ENCODE measurements at regions not wholly inside any gene's neighbourhood (a gene's known extent, or its start where the extent isn't known, plus 50 kb on each side); places are given as distances from the start of the nearest gene placed in this dataset.

- no peak overlapping the region for H3K27ac ChIP-seq (ENCODE audit: extremely low read depth, low read depth, low read length)
- CTCF ChIA-PET = no interaction called here
- POLR2A ChIA-PET = no interaction called here
- H3K9me3 ChIP-seq (ENCODE audit: control insufficient read depth, insufficient read depth, low read depth, low read length) = no peaks in the 10 kb centered on the region
- no peak for TF ChIP-seq MYNN (tag by site-specific recombination; IDR thresholded peaks at IDR 0.05; ENCODE audit: borderline replicate concordance)
- no peak for TF ChIP-seq ZNF146 (tag by site-specific recombination; IDR thresholded peaks at IDR 0.05)
- TF ChIP-seq SP7 (tag by site-specific recombination; IDR thresholded peaks at IDR 0.05) = no peak
- TF ChIP-seq ZFP3 (tag by site-specific recombination; IDR thresholded peaks at IDR 0.05; ENCODE audit: low read depth) = no peak
- TF ChIP-seq ZNF473 (tag by site-specific recombination; IDR thresholded peaks at IDR 0.05) = no peak
- no peak for TF ChIP-seq ZNF555 (tag by site-specific recombination; conservative IDR thresholded peaks at IDR 0.05)
- no peak for TF ChIP-seq ZNF239 (tag by site-specific recombination; IDR thresholded peaks at IDR 0.05)
- TF ChIP-seq ZNF394 (tag by site-specific recombination; IDR thresholded peaks at IDR 0.05; ENCODE audit: borderline replicate concordance) = no peak
- no peak for TF ChIP-seq ZNF560 (tag by site-specific recombination; IDR thresholded peaks at IDR 0.05; ENCODE audit: borderline replicate concordance)
- H3K36me3 ChIP-seq (ENCODE audit: control insufficient read depth in 2 of 2, insufficient read depth in 1 of 2, low read length in 2 of 2) = no peaks in the 10 kb centered on the region
- no peaks in the 10 kb centered on the region for H3K4me1 ChIP-seq (ENCODE audit: control insufficient read depth, insufficient read depth, low read length)
- no peak overlapping the region for H3K4me3 ChIP-seq (ENCODE audit: low read depth, low read length)
These were observed 533.5 kb downstream of the ZNF608 start for GRCh38 chr5:124212934-124213333.

GRCh38 chr5:124210111-124210910, 536.1 kb downstream of the ZNF608 start:
- H3K36me3 ChIP-seq (ENCODE audit: control insufficient read depth in 2 of 2, insufficient read depth in 1 of 2, low read length in 2 of 2) = no peaks in the 10 kb centered on the region
- POLR2A ChIA-PET = no interaction called here
- CTCF ChIA-PET = interaction anchor here (0.9 kb wide), 1 partner anchor 15 kb away, joined by 3 read pairs; no protein-coding TSS in a partner anchor
- no peak overlapping the region for H3K4me3 ChIP-seq (ENCODE audit: low read depth, low read length)
- no peaks in the 10 kb centered on the region for H3K4me1 ChIP-seq (ENCODE audit: control insufficient read depth, insufficient read depth, low read length)
- H3K9me3 ChIP-seq (ENCODE audit: control insufficient read depth, insufficient read depth, low read depth, low read length) = no peaks in the 10 kb centered on the region
- H3K27ac ChIP-seq (ENCODE audit: extremely low read depth, low read depth, low read length) = no peak overlapping the region
- no peak for TF ChIP-seq ZNF138 (tag by site-specific recombination; IDR thresholded peaks at IDR 0.05; ENCODE audit: borderline replicate concordance)
- no peak for TF ChIP-seq ZNF174 (tag by site-specific recombination; IDR thresholded peaks at IDR 0.05)
- TF ChIP-seq ZNF747 (tag by site-specific recombination; IDR thresholded peaks at IDR 0.05) = no peak
- TF ChIP-seq, protein P1, sequence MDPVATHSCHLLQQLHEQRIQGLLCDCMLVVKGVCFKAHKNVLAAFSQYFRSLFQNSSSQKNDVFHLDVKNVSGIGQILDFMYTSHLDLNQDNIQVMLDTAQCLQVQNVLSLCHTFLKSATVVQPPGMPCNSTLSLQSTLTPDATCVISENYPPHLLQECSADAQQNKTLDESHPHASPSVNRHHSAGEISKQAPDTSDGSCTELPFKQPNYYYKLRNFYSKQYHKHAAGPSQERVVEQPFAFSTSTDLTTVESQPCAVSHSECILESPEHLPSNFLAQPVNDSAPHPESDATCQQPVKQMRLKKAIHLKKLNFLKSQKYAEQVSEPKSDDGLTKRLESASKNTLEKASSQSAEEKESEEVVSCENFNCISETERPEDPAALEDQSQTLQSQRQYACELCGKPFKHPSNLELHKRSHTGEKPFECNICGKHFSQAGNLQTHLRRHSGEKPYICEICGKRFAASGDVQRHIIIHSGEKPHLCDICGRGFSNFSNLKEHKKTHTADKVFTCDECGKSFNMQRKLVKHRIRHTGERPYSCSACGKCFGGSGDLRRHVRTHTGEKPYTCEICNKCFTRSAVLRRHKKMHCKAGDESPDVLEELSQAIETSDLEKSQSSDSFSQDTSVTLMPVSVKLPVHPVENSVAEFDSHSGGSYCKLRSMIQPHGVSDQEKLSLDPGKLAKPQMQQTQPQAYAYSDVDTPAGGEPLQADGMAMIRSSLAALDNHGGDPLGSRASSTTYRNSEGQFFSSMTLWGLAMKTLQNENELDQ (tag by site-specific recombination; IDR thresholded peaks at IDR 0.05; ENCODE audit: low read depth) = no peak
- TF ChIP-seq, protein P2, sequence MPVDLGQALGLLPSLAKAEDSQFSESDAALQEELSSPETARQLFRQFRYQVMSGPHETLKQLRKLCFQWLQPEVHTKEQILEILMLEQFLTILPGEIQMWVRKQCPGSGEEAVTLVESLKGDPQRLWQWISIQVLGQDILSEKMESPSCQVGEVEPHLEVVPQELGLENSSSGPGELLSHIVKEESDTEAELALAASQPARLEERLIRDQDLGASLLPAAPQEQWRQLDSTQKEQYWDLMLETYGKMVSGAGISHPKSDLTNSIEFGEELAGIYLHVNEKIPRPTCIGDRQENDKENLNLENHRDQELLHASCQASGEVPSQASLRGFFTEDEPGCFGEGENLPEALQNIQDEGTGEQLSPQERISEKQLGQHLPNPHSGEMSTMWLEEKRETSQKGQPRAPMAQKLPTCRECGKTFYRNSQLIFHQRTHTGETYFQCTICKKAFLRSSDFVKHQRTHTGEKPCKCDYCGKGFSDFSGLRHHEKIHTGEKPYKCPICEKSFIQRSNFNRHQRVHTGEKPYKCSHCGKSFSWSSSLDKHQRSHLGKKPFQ (tag by site-specific recombination; IDR thresholded peaks at IDR 0.05) = no peak
- no peak for TF ChIP-seq ZNF792 (tag by site-specific recombination; IDR thresholded peaks at IDR 0.05)
- no peak for TF ChIP-seq ZNF416 (tag by site-specific recombination; IDR thresholded peaks at IDR 0.05)
- TF ChIP-seq GLI2 (tag by site-specific recombination; IDR thresholded peaks at IDR 0.05; ENCODE audit: borderline replicate concordance, low read depth) = no peak
- TF ChIP-seq ZNF140 (tag by site-specific recombination; IDR thresholded peaks at IDR 0.05) = no peak
- TF ChIP-seq HOXD13 (CRISPR knock-in tag; IDR thresholded peaks at IDR 0.05; ENCODE audit: borderline replicate concordance) = no peak
- TF ChIP-seq TSHZ1 (tag by site-specific recombination; IDR thresholded peaks at IDR 0.05; ENCODE audit: borderline replicate concordance) = no peak
- TF ChIP-seq ZBTB6 (tag by site-specific recombination; IDR thresholded peaks at IDR 0.05) = no peak
- no peak for TF ChIP-seq ZNF571 (tag by site-specific recombination; IDR thresholded peaks at IDR 0.05)
- TF ChIP-seq ZNF654 (tag by site-specific recombination; IDR thresholded peaks at IDR 0.05; ENCODE audit: low read depth) = no peak

Measured in HEK293 (cell line).